ENCODE measurements at regions not wholly inside any gene's neighbourhood (a gene's known extent, or its start where the extent isn't known, plus 50 kb on each side); places are given as distances from the start of the nearest gene placed in this dataset.
A peak's percentile ranks its signal among the peaks of the same experiment; 100 is the strongest.
"Not testable (repeated sequence)": the region's sequence is repeated elsewhere in the genome, so short reads cannot be mapped to it uniquely, and the experiment has no call there.

GRCh38 chr15:31598620-31599019 is 272.0 kb downstream of the KLF13 start:
- no peak for DNase-seq (ENCODE audit: low read depth)

GRCh38 chr15:31605467-31605931 is 278.9 kb downstream of the KLF13 start:
- DNase-seq (ENCODE audit: low read depth), result no peak

GRCh38 chr15:31606194-31606669 is 279.6 kb downstream of the KLF13 start:
- no peak for DNase-seq (ENCODE audit: low read depth)

GRCh38 chr15:31606931-31607497 is 280.4 kb downstream of the KLF13 start:
- DNase-seq (ENCODE audit: low read depth), result no peak

- DNase-seq (ENCODE audit: low read depth), result no peak
Measured at GRCh38 chr15:31607656-31608055, 281.0 kb downstream of the KLF13 start.

GRCh38 chr15:31609258-31609681 is 282.6 kb downstream of the KLF13 start:
- no peak for DNase-seq (ENCODE audit: low read depth)

- DNase-seq (ENCODE audit: low read depth), result no peak
Measured at GRCh38 chr15:31609906-31610305, 283.3 kb downstream of the KLF13 start.

GRCh38 chr15:31615643-31616415 is 289.2 kb downstream of the KLF13 start:
- DNase-seq (ENCODE audit: low read depth), result no peak

- not testable (repeated sequence) for DNase-seq (ENCODE audit: low read depth)
Measured at GRCh38 chr15:31623297-31623696, 296.7 kb downstream of the KLF13 start.

GRCh38 chr15:31624115-31624514 is 297.5 kb downstream of the KLF13 start:
- not testable (repeated sequence) for DNase-seq (ENCODE audit: low read depth)

GRCh38 chr15:31635715-31636114 is 309.1 kb downstream of the KLF13 start:
- not testable (repeated sequence) for DNase-seq (ENCODE audit: low read depth)

GRCh38 chr15:31636911-31637310 is 310.3 kb downstream of the KLF13 start:
- not testable (repeated sequence) for DNase-seq (ENCODE audit: low read depth)

- DNase-seq (ENCODE audit: low read depth), result not testable (repeated sequence)
Measured at GRCh38 chr15:31643955-31644354, 317.3 kb downstream of the KLF13 start.

GRCh38 chr15:31644761-31645160 is 318.1 kb downstream of the KLF13 start:
- DNase-seq (ENCODE audit: low read depth), result not testable (repeated sequence)

GRCh38 chr15:31647337-31647826 is 320.7 kb downstream of the KLF13 start:
- DNase-seq (ENCODE audit: low read depth), result not testable (repeated sequence)

GRCh38 chr15:31649634-31650033 is 323.0 kb downstream of the KLF13 start:
- not testable (repeated sequence) for DNase-seq (ENCODE audit: low read depth)

GRCh38 chr15:31650055-31650701 is 323.5 kb downstream of the KLF13 start:
- peak; percentile 26 for DNase-seq (ENCODE audit: low read depth)

- DNase-seq (ENCODE audit: low read depth), result not testable (repeated sequence)
Measured at GRCh38 chr15:31656915-31657314, 330.3 kb downstream of the KLF13 start.

- no peak for DNase-seq (ENCODE audit: low read depth)
Measured at GRCh38 chr15:31660816-31661215, 334.2 kb downstream of the KLF13 start.

- not testable (repeated sequence) for DNase-seq (ENCODE audit: low read depth)
Measured at GRCh38 chr15:31665732-31666131, 339.1 kb downstream of the KLF13 start.

- not testable (repeated sequence) for DNase-seq (ENCODE audit: low read depth)
Measured at GRCh38 chr15:31669158-31669908, 342.7 kb downstream of the KLF13 start.

GRCh38 chr15:31673263-31673662 is 346.6 kb downstream of the KLF13 start:
- not testable (repeated sequence) for DNase-seq (ENCODE audit: low read depth)
